CD14-positive monocyte (primary cell): ENCODE measurements at regions not wholly inside any gene's neighbourhood (a gene's known extent, or its start where the extent isn't known, plus 50 kb on each side); places are given as distances from the start of the nearest gene placed in this dataset.

Experiments used
- DNase-seq, 3 donors: peaks; one replicate each; pipeline ENCODE4 v3.0.0-alpha.2; 2011 to 2022
- H2AFZ ChIP-seq: 2 replicates; pipeline ENCODE4 v1.6.0; 2012; ENCODE audit warnings: mild to moderate bottlenecking, low read depth, low read length, inconsistent platforms; ENCODE audit not compliant: insufficient read depth, poor library complexity, severe bottlenecking
- H3K27ac ChIP-seq, 2 donors: 1 replicate in 1 of 2; 2 replicates in 1 of 2; pipeline ENCODE4 v1.5.1; 2012 to 2013; ENCODE audit warnings: low read length in 2 of 2, control low read depth in 1 of 2, inconsistent platforms in 1 of 2, low read depth in 1 of 2, mild to moderate bottlenecking in 1 of 2
- H3K27me3 ChIP-seq, 2 donors: one replicate each; pipeline versions ENCODE4 v1.6.0 to v1.6.1; 2011 to 2013; ENCODE audit warnings: low read length in 2 of 2; ENCODE audit not compliant: control insufficient read depth in 2 of 2, insufficient read depth in 2 of 2
- H3K36me3 ChIP-seq, 2 donors: replicated peaks in 1 of 2; 1 replicate in 1 of 2; 2 replicates in 1 of 2; pipeline versions ENCODE4 v1.5.1 to v1.6.1; 2012 to 2013; ENCODE audit warnings: low read length in 2 of 2, control low read depth in 1 of 2, inconsistent platforms in 1 of 2, mild to moderate bottlenecking in 1 of 2; ENCODE audit not compliant: insufficient read depth in 2 of 2, control insufficient read depth in 1 of 2
- H3K4me1 ChIP-seq, 2 donors: 1 replicate in 1 of 2; 2 replicates in 1 of 2; pipeline versions ENCODE4 v1.5.1 to v1.6.1; 2012 to 2013; ENCODE audit warnings: low read length in 2 of 2, control low read depth in 1 of 2, inconsistent platforms in 1 of 2, mild to moderate bottlenecking in 1 of 2, moderate library complexity in 1 of 2; ENCODE audit not compliant: insufficient read depth in 2 of 2, control insufficient read depth in 1 of 2
- H3K4me2 ChIP-seq: replicated peaks from 2 replicates; pipeline ENCODE3; 2012; ENCODE audit warnings: low read length, moderate library complexity, mild to moderate bottlenecking; ENCODE audit not compliant: poor library complexity, severe bottlenecking; ENCODE audit errors: extremely low read depth
- H3K4me3 ChIP-seq, 3 experiments: fragments of 200-600 bp in 1 of 3; sonication (generic) in 1 of 3; replicated peaks in 1 of 3; 1 replicate in 2 of 3; 2 replicates in 1 of 3; pipeline ENCODE4 v1.5.1; 2011 to 2013; ENCODE audit warnings: low read length in 3 of 3, mild to moderate bottlenecking in 3 of 3, control low read depth in 2 of 3, low read depth in 2 of 3, inconsistent platforms in 1 of 3, moderate library complexity in 1 of 3
- H3K79me2 ChIP-seq: 2 replicates; pipeline ENCODE4 v1.6.0; 2012; ENCODE audit warnings: mild to moderate bottlenecking, control low read depth, inconsistent platforms, low read length, moderate library complexity; ENCODE audit not compliant: insufficient read depth
- H3K9ac ChIP-seq: 2 replicates; pipeline ENCODE4 v1.6.0; 2017; ENCODE audit warnings: low read length, mild to moderate bottlenecking; ENCODE audit not compliant: insufficient read depth, poor library complexity, severe bottlenecking
- H3K9me3 ChIP-seq, 2 donors: replicated peaks in 1 of 2; 1 replicate in 1 of 2; 2 replicates in 1 of 2; pipeline versions ENCODE4 v1.5.1 to v1.6.1; 2012 to 2013; ENCODE audit warnings: low read length in 2 of 2, control low read depth in 1 of 2; ENCODE audit not compliant: control insufficient read depth in 1 of 2, insufficient read depth in 1 of 2
- H4K20me1 ChIP-seq: 2 replicates; pipeline ENCODE4 v1.6.0; 2012; ENCODE audit warnings: mild to moderate bottlenecking, low read length, control low read depth, moderate library complexity; ENCODE audit not compliant: insufficient read depth
- H3K27ac Mint-ChIP-seq, 7 donors: one replicate each; pipeline ENCODE4 v1.8.0; 2020; ENCODE audit warnings: mild to moderate bottlenecking in 7 of 7, mixed read lengths in 7 of 7, moderate library complexity in 6 of 7, inconsistent platforms in 2 of 7
- H3K27me3 Mint-ChIP-seq, 3 donors: one replicate each; pipeline ENCODE4 v1.8.0; 2021 to 2022; ENCODE audit warnings: low read depth in 3 of 3, mild to moderate bottlenecking in 3 of 3, mixed read lengths in 3 of 3, moderate library complexity in 3 of 3, inconsistent platforms in 1 of 3
- H3K36me3 Mint-ChIP-seq, 2 donors: one replicate each; pipeline ENCODE4 v1.8.0; 2020; ENCODE audit warnings: mixed read lengths in 2 of 2, inconsistent platforms in 1 of 2, mild to moderate bottlenecking in 1 of 2
- H3K4me1 Mint-ChIP-seq: one replicate; pipeline ENCODE4 v1.8.0; 2020; ENCODE audit warnings: mild to moderate bottlenecking, mixed read lengths
- H3K4me3 Mint-ChIP-seq, 2 donors: one replicate each; pipeline ENCODE4 v1.8.0; 2020; ENCODE audit warnings: mild to moderate bottlenecking in 2 of 2, mixed read lengths in 2 of 2, moderate library complexity in 1 of 2
- H3K9me3 Mint-ChIP-seq, 7 donors: one replicate each; pipeline ENCODE4 v1.8.0; 2020 to 2022; ENCODE audit warnings: mixed read lengths in 7 of 7, mild to moderate bottlenecking in 6 of 7, moderate library complexity in 6 of 7, inconsistent platforms in 2 of 7
- WGBS: methylation state at CpG from one replicate; pipeline ENCODE4 v1.1.5; 2013; ENCODE audit warnings: missing lambda C conversion rate; ENCODE audit not compliant: insufficient coverage; 5-methylcytosine and 5-hydroxymethylcytosine counted together
- intact Hi-C, 2 donors: fragments of 100-400 bp; cut with micrococcal nuclease; formaldehyde crosslinking; loops; one replicate each; pipeline versions ENCODE4 v1.15.0 to v1.15.1; 2023
- TF ChIP-seq, protein P1 (sequence below): fragments of 200-600 bp; IDR thresholded peaks from one replicate; pipeline ENCODE4 v1.8.0; 2022; ENCODE audit warnings: antibody characterized with exemption, mild to moderate bottlenecking

DNA sequence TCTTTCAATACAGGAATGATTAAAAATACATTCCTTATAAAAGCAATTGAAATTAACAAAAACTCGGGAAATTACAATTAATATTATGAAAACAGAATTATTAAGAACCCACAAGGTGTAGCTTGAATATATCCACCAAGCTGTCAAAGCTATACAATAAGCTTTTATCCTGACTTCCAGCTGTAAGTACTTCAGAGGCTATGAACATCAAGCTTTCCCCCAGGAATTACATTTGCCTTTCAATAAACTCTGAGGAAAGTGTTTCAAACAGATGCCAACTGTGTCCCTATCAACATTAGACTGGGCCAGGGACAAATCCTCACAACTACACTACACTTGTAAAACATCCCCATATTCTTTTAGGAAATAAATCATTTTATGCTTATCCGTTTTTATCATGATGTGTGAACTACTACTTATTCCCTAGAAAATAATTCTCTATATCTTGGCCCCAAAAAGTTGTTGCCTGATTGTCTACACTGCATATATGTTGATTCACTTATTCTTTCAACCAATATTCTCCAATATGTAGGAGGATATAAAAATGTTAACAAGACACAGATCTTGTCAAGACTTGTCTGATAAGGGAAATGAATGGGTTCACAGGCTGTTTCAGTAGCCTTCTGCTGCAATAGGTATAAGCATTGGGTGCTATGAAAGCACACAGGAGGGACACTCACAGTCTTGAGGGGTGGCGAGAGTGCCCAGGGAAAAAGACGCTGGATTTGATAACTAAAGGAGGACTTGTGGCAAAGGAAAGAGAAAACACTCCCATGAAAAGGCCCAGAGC, 494.1 kb downstream of the CENPC start:
- Histone ChIP-seq H3K4me1 (no peaks in the 10 kb centered on the region), H3K4me2 (no peak overlapping the region), H3K27ac (no peak overlapping the region), H3K36me3 (no peaks in the 10 kb centered on the region), H3K79me2 (no peaks in the 10 kb centered on the region), H2AFZ (no peak overlapping the region), H4K20me1 (no peaks in the 10 kb centered on the region), H3K4me3 (no peak overlapping the region), H3K9me3 (no peaks in the 10 kb centered on the region), H3K27me3 (no peaks in the 10 kb centered on the region), H3K9ac (no peak overlapping the region)
- intact Hi-C loops = no loop called here
- TF ChIP-seq, protein P1, sequence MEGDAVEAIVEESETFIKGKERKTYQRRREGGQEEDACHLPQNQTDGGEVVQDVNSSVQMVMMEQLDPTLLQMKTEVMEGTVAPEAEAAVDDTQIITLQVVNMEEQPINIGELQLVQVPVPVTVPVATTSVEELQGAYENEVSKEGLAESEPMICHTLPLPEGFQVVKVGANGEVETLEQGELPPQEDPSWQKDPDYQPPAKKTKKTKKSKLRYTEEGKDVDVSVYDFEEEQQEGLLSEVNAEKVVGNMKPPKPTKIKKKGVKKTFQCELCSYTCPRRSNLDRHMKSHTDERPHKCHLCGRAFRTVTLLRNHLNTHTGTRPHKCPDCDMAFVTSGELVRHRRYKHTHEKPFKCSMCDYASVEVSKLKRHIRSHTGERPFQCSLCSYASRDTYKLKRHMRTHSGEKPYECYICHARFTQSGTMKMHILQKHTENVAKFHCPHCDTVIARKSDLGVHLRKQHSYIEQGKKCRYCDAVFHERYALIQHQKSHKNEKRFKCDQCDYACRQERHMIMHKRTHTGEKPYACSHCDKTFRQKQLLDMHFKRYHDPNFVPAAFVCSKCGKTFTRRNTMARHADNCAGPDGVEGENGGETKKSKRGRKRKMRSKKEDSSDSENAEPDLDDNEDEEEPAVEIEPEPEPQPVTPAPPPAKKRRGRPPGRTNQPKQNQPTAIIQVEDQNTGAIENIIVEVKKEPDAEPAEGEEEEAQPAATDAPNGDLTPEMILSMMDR = no peak
- H3K27me3 Mint-ChIP-seq = no peaks in the 10 kb centered on the region
- H3K36me3 Mint-ChIP-seq = no peaks in the 10 kb centered on the region
- H3K9me3 Mint-ChIP-seq = peaks cover 0 to 2% (median 0%) of the 10 kb centered on the region in 7 donors
- H3K27ac Mint-ChIP-seq = no peak overlapping the region
- no peak for DNase-seq
- 100% methylated on average over 2 of the region's 4 CpGs for WGBS
- no peak overlapping the region for H3K4me3 Mint-ChIP-seq
- no peaks in the 10 kb centered on the region for H3K4me1 Mint-ChIP-seq

GRCh38 chr4:67049446-67049845, 495.9 kb downstream of the CENPC start:
- Histone ChIP-seq H3K27me3 (no peaks in the 10 kb centered on the region), H4K20me1 (no peaks in the 10 kb centered on the region), H2AFZ (no peak overlapping the region), H3K9ac (no peak overlapping the region), H3K79me2 (no peaks in the 10 kb centered on the region), H3K36me3 (no peaks in the 10 kb centered on the region), H3K4me2 (no peak overlapping the region), H3K27ac (no peak overlapping the region), H3K4me1 (no peaks in the 10 kb centered on the region), H3K9me3 (no peaks in the 10 kb centered on the region), H3K4me3 (no peak overlapping the region)
- DNase-seq = no peak
- 64% methylated on average over 1 of the region's 2 CpGs for WGBS
- TF ChIP-seq, protein P1 = no peak
- H3K36me3 Mint-ChIP-seq = no peaks in the 10 kb centered on the region
- no peak overlapping the region for H3K4me3 Mint-ChIP-seq
- H3K27ac Mint-ChIP-seq = no peak overlapping the region
- H3K9me3 Mint-ChIP-seq = peaks cover 0 to 2% (median 0%) of the 10 kb centered on the region in 7 donors
- H3K27me3 Mint-ChIP-seq = no peaks in the 10 kb centered on the region
- no peaks in the 10 kb centered on the region for H3K4me1 Mint-ChIP-seq
- intact Hi-C loops = no loop called here
